B cell (primary cell): ENCODE measurements at regions not wholly inside any gene's neighbourhood (a gene's known extent, or its start where the extent isn't known, plus 50 kb on each side); places are given as distances from the start of the nearest gene placed in this dataset.

Experiments
- ATAC-seq: fragments of 200-7000 bp; cut with Tn5 transposase; one replicate; pipeline ENCODE4 v1.10.0; 2021; ENCODE audit warnings: low read depth, mild to moderate bottlenecking, moderate number of reproducible peaks, moderate library complexity
- CTCF ChIA-PET: fragments of 350-600 bp; sonication (Branson Sonifier 250); formaldehyde crosslinking; loops from one replicate; lab custom pipeline; 2021; ENCODE audit warnings: antibody characterized with exemption, inconsistent platforms; lab: Charles Lee
- POLR2A ChIA-PET: fragments of 350-600 bp; sonication (Branson Sonifier 250); formaldehyde crosslinking; loops from one replicate; lab custom pipeline; 2021; ENCODE audit warnings: antibody characterized with exemption; lab: Charles Lee
- DNase-seq: peaks from one replicate; pipeline ENCODE4 v3.0.0; 2013
- H2AFZ ChIP-seq: 2 replicates; pipeline ENCODE4 v1.6.1; 2012; ENCODE audit warnings: mild to moderate bottlenecking, low read depth, low read length; ENCODE audit not compliant: insufficient read depth, poor library complexity, severe bottlenecking
- H3K27ac ChIP-seq, 2 donors: 1 replicate in 1 of 2; 2 replicates in 1 of 2; pipeline ENCODE4 v1.5.1; 2012 to 2013; ENCODE audit warnings: low read length in 2 of 2, mild to moderate bottlenecking in 2 of 2, moderate library complexity in 1 of 2
- H3K27me3 ChIP-seq, 4 experiments: fragments of 200-600 bp in 1 of 4; sonication (generic) in 1 of 4; replicated peaks in 1 of 4; 1 replicate in 2 of 4; 2 replicates in 2 of 4; pipeline versions ENCODE4 v1.6.1 to v1.7.0; 2013 to 2016; ENCODE audit warnings: low read length in 3 of 4, mild to moderate bottlenecking in 2 of 4, mixed read lengths in 1 of 4, moderate library complexity in 1 of 4; ENCODE audit not compliant: insufficient read depth in 4 of 4, control insufficient read depth in 3 of 4; ENCODE audit errors: control extremely low read depth in 1 of 4
- H3K36me3 ChIP-seq, 2 experiments: replicated peaks in 1 of 2; 1 replicate in 1 of 2; 2 replicates in 1 of 2; pipeline versions ENCODE4 v1.6.1 to v1.7.1; 2013; ENCODE audit warnings: low read length in 1 of 2; ENCODE audit not compliant: insufficient read depth in 2 of 2, control insufficient read depth in 1 of 2; ENCODE audit errors: control extremely low read depth in 1 of 2, extremely low read depth in 1 of 2
- H3K4me1 ChIP-seq, 2 donors: fragments of 200-600 bp in 1 of 2; sonication (generic) in 1 of 2; 1 replicate in 1 of 2; 2 replicates in 1 of 2; pipeline versions ENCODE4 v1.5.1 to v1.6.1; 2013 to 2017; ENCODE audit warnings: low read length in 2 of 2; ENCODE audit not compliant: control insufficient read depth in 2 of 2, insufficient read depth in 2 of 2
- H3K4me2 ChIP-seq: replicated peaks from 2 replicates; pipeline ENCODE3; 2012; ENCODE audit warnings: mild to moderate bottlenecking, low read depth, low read length; ENCODE audit not compliant: poor library complexity, severe bottlenecking
- H3K4me3 ChIP-seq, 5 experiments: fragments of 200-600 bp in 1 of 5; sonication (generic) in 1 of 5; 1 replicate in 3 of 5; 2 replicates in 2 of 5; pipeline versions ENCODE4 v1.5.1 to v1.7.0; 2011 to 2016; ENCODE audit warnings: low read length in 4 of 5, mild to moderate bottlenecking in 4 of 5, low read depth in 2 of 5, control low read depth in 1 of 5, moderate library complexity in 1 of 5; ENCODE audit not compliant: insufficient read depth in 1 of 5; ENCODE audit errors: control extremely low read depth in 1 of 5, extremely low read depth in 1 of 5
- H3K79me2 ChIP-seq: fragments of 200-600 bp; sonication (generic); one replicate; pipeline ENCODE4 v1.6.0; 2016; ENCODE audit warnings: low read length; ENCODE audit not compliant: control insufficient read depth, insufficient read depth
- H3K9ac ChIP-seq: fragments of 200-600 bp; sonication (generic); 2 replicates; pipeline ENCODE4 v1.6.1; 2017; ENCODE audit warnings: mild to moderate bottlenecking, low read length, moderate library complexity
- H3K9me3 ChIP-seq, 3 donors: one replicate each; pipeline versions ENCODE4 v1.6.1 to v1.7.1; 2013; ENCODE audit warnings: low read length in 2 of 3; ENCODE audit not compliant: control insufficient read depth in 2 of 3, insufficient read depth in 1 of 3; ENCODE audit errors: control extremely low read depth in 1 of 3
- H4K20me1 ChIP-seq: 2 replicates; pipeline ENCODE4 v1.6.0; 2012; ENCODE audit warnings: mild to moderate bottlenecking, low read length; ENCODE audit not compliant: insufficient read depth, control insufficient read depth, poor library complexity, severe bottlenecking
- H3K27ac Mint-ChIP-seq: one replicate; pipeline ENCODE4 v1.8.0; 2021; ENCODE audit warnings: mixed read lengths
- H3K27me3 Mint-ChIP-seq: one replicate; pipeline ENCODE4 v1.8.0; 2021; ENCODE audit warnings: mixed read lengths
- H3K4me1 Mint-ChIP-seq: one replicate; pipeline ENCODE4 v1.8.0; 2021; ENCODE audit warnings: mixed read lengths
- H3K4me3 Mint-ChIP-seq: one replicate; pipeline ENCODE4 v1.8.0; 2021; ENCODE audit warnings: mixed read lengths
- H3K9me3 Mint-ChIP-seq: one replicate; pipeline ENCODE4 v1.8.0; 2022; ENCODE audit warnings: mixed read lengths; ENCODE audit not compliant: insufficient read depth
- CTCF ChIP-seq: fragments of 200-600 bp; IDR thresholded peaks from one replicate; pipeline ENCODE4 v1.8.0; 2022; ENCODE audit warnings: antibody characterized with exemption, mild to moderate bottlenecking
- EZH2 ChIP-seq: IDR thresholded peaks from 2 replicates; pipeline ENCODE4 v1.6.1; 2012; ENCODE audit warnings: borderline replicate concordance, low read depth, mild to moderate bottlenecking, moderate library complexity, low read length; ENCODE audit not compliant: insufficient read depth, poor library complexity, severe bottlenecking
- WGBS: methylation state at CpG from one replicate; pipeline ENCODE4 v1.1.5; 2013; ENCODE audit warnings: missing lambda C conversion rate; ENCODE audit not compliant: insufficient coverage; 5-methylcytosine and 5-hydroxymethylcytosine counted together
- intact Hi-C: fragments of 100-400 bp; cut with micrococcal nuclease; formaldehyde crosslinking; loops from one replicate; pipeline ENCODE4 v1.10.0; 2022

- no peak overlapping the region for H3K4me3 Mint-ChIP-seq
- no peaks in the 10 kb centered on the region for H3K36me3 ChIP-seq
- H3K79me2 ChIP-seq = no peaks in the 10 kb centered on the region
- no peak overlapping the region for H3K9ac ChIP-seq
- H3K27me3 ChIP-seq = no peaks in the 10 kb centered on the region
- no peak overlapping the region for H3K4me3 ChIP-seq
- no peaks in the 10 kb centered on the region for H4K20me1 ChIP-seq
- no peaks in the 10 kb centered on the region for H3K9me3 ChIP-seq
- no peak for TF ChIP-seq CTCF
- TF ChIP-seq EZH2 = no peak
- intact Hi-C loops = no loop called here
- no peak overlapping the region for H3K27ac ChIP-seq
- CTCF ChIA-PET = no interaction called here
- POLR2A ChIA-PET = no interaction called here
- H3K4me1 Mint-ChIP-seq = no peaks in the 10 kb centered on the region
- no peaks in the 10 kb centered on the region for H3K9me3 Mint-ChIP-seq
- H3K27ac Mint-ChIP-seq = no peak overlapping the region
- DNase-seq (no peak), ATAC-seq (no peak)
- no peaks in the 10 kb centered on the region for H3K27me3 Mint-ChIP-seq
- no peak overlapping the region for H3K4me2 ChIP-seq
- WGBS = no CpG with 5 or more reads among the region's 1 CpG
- H2AFZ ChIP-seq = no peak overlapping the region
- no peaks in the 10 kb centered on the region for H3K4me1 ChIP-seq
Observed at GRCh38 chr3:36215241-36215640, 165.1 kb upstream of the STAC start.

- POLR2A ChIA-PET = no interaction called here
- Mint-ChIP-seq H3K4me3 (no peak overlapping the region), H3K27me3 (no peaks in the 10 kb centered on the region), H3K9me3 (no peaks in the 10 kb centered on the region), H3K4me1 (no peaks in the 10 kb centered on the region), H3K27ac (no peak overlapping the region)
- H3K9me3 ChIP-seq = no peaks in the 10 kb centered on the region
- H3K27ac ChIP-seq = no peak overlapping the region
- no peaks in the 10 kb centered on the region for H3K36me3 ChIP-seq
- intact Hi-C loops = no loop called here
- no peaks in the 10 kb centered on the region for H3K79me2 ChIP-seq
- no peak overlapping the region for H3K4me2 ChIP-seq
- no peak overlapping the region for H3K4me3 ChIP-seq
- CTCF ChIA-PET = no interaction called here
- DNase-seq (no peak), ATAC-seq (no peak)
- TF ChIP-seq CTCF (no peak), EZH2 (no peak)
- H2AFZ ChIP-seq = no peak overlapping the region
- no peaks in the 10 kb centered on the region for H3K27me3 ChIP-seq
- no peaks in the 10 kb centered on the region for H3K4me1 ChIP-seq
- WGBS = no CpG with 5 or more reads among the region's 1 CpG
- no peaks in the 10 kb centered on the region for H4K20me1 ChIP-seq
- H3K9ac ChIP-seq = no peak overlapping the region
Observed at GRCh38 chr3:36219398-36219797, 160.9 kb upstream of the STAC start.
